ENCODE measurements at regions not wholly inside any gene's neighbourhood (a gene's known extent, or its start where the extent isn't known, plus 50 kb on each side); places are given as distances from the start of the nearest gene placed in this dataset.

DNA sequence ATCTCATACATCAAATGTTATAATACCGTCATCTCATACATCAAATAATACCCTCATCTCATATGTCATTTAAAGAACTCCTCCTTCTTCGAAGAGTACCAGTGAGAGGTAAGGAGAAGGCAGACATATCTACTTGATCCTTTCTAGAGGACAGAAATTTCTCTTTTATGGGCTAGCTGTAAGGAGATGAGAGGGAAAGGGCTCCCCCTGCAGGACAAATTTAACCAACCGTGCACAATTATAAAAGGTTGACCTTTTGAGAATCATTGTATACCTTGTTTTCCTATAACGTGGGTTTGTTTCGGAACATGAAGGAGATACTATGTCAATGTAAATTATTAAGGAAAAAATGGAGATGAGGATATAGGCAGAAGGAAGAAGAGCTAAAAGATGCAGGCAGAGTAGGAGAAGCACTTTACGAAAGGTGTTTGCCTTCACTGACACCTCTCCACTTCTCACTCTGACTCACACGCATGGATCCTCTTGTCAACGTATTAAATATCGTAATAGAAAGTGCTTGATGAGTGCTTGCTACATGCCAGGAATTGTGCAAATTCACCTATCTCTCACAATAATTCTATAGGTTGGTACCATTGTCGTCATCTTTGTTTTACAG, 465.9 kb upstream of the ERCC4 start:
- no peak for TF ChIP-seq POLR2A (IDR thresholded peaks at IDR 0.05)
- TF ChIP-seq POLR2AphosphoS5 (IDR thresholded peaks at IDR 0.05) = no peak
- TF ChIP-seq, protein P1, sequence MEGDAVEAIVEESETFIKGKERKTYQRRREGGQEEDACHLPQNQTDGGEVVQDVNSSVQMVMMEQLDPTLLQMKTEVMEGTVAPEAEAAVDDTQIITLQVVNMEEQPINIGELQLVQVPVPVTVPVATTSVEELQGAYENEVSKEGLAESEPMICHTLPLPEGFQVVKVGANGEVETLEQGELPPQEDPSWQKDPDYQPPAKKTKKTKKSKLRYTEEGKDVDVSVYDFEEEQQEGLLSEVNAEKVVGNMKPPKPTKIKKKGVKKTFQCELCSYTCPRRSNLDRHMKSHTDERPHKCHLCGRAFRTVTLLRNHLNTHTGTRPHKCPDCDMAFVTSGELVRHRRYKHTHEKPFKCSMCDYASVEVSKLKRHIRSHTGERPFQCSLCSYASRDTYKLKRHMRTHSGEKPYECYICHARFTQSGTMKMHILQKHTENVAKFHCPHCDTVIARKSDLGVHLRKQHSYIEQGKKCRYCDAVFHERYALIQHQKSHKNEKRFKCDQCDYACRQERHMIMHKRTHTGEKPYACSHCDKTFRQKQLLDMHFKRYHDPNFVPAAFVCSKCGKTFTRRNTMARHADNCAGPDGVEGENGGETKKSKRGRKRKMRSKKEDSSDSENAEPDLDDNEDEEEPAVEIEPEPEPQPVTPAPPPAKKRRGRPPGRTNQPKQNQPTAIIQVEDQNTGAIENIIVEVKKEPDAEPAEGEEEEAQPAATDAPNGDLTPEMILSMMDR (IDR thresholded peaks at IDR 0.05) = peak in 3 of 6 experiments; percentile 16 to 31 (median 30)

Measured in upper lobe of left lung (tissue), 4 donors.